NCI-H2107 treated with DMSO at 0.1 percent for 48 hours (cell line): ENCODE measurements at regions not wholly inside any gene's neighbourhood (a gene's known extent, or its start where the extent isn't known, plus 50 kb on each side); places are given as distances from the start of the nearest gene placed in this dataset.
"Not testable (repeated sequence)": the region's sequence is repeated elsewhere in the genome, so short reads cannot be mapped to it uniquely, and the experiment has no call there.

Source experiments
- DNase-seq: peaks from one replicate; lab custom pipeline; 2025; ENCODE audit not compliant: unreplicated experiment; lab: John Stamatoyannopoulos, UW

- DNase-seq, result no peak
Measured at GRCh38 chr7:112937651-112938415, 147.6 kb upstream of the TMEM168 start.

DNA sequence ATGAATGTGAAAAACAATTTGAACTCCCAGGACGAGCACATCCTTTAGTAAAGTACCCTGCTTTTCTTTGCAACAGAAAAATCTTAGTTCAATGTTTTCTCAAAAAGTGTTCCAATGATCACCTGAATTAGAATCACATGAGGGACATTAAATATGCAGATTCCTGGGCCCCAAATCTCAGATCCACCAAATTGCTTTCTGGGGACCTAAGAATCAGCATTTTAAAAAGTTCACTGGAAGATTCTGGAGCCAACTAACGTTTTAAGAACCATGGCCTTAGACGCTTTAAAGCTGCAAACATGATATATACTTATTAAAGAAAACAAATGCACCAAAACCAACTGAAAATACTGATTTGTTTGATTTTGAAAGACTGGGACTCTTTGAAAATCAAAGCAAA is 143.4 kb upstream of the TMEM168 start:
- no peak for DNase-seq

GRCh38 chr7:112930787-112931186 is 140.6 kb upstream of the TMEM168 start:
- DNase-seq, result no peak

DNA sequence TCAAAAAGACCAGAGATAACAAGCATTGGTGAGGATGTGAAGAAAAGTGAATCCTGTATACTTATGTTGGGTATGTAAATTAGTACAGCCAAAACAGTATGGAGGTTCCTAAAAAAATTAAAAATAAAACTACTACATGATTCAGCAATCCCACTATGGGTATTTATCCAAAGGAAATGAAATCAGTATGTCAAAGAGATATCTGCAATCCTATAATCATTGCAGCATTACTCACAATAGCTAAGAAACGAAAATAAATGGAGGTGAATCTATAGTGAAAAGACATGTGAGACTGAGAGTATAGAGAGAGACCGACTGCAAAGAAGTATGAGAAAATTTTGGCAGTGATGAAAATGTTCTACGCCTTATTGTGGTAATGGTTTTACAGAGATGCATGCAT is 139.2 kb upstream of the TMEM168 start:
- DNase-seq, result no peak

- DNase-seq, result no peak
Measured at GRCh38 chr7:112926018-112926417, 135.8 kb upstream of the TMEM168 start.

DNA sequence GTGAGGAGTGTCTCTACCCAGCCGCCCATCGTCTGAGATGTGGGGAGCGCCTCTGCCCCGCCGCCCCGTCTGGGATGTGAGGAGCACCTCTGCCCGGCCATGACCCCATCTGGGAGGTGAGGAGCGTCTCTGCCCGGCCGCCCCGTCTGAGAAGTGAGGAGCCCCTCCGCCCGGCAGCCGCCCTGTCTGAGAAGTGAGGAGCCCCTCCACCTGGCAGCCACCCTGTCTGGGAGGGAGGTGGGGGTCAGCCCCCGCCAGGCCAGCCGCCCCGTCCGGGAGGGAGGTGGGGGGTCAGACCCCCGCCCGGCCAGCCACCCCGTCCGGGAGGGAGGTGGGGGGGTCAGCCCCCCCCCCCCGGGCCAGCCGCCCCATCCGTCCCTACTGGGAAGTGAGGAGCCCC is 132.4 kb upstream of the TMEM168 start:
- not testable (repeated sequence) for DNase-seq

DNA sequence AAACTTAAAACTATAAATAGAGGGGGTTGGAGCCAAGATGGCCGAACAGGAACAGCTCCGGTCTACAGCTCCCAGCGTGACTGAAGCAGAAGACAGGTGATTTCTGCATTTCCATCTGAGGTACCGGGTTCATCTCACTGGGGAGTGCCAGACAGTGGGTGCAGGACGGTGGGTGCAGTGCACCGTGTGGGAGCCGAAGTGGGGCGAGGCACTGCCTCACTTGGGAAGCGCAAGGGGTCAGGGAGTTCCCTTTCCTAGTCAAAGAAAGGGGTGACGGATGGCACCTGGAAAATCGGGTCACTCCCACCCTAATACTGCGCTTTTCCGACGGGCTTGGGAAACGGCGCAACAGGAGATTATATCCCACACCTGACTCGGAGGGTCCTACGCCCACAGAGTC is 126.2 kb upstream of the TMEM168 start:
- DNase-seq, result not testable (repeated sequence)

GRCh38 chr7:112908086-112908485 is 117.9 kb upstream of the TMEM168 start:
- DNase-seq, result no peak

GRCh38 chr7:112907658-112908057 is 117.5 kb upstream of the TMEM168 start:
- DNase-seq, result no peak

GRCh38 chr7:112905950-112906349 is 115.8 kb upstream of the TMEM168 start:
- no peak for DNase-seq

GRCh38 chr7:112905413-112905812 is 115.2 kb upstream of the TMEM168 start:
- no peak for DNase-seq

DNA sequence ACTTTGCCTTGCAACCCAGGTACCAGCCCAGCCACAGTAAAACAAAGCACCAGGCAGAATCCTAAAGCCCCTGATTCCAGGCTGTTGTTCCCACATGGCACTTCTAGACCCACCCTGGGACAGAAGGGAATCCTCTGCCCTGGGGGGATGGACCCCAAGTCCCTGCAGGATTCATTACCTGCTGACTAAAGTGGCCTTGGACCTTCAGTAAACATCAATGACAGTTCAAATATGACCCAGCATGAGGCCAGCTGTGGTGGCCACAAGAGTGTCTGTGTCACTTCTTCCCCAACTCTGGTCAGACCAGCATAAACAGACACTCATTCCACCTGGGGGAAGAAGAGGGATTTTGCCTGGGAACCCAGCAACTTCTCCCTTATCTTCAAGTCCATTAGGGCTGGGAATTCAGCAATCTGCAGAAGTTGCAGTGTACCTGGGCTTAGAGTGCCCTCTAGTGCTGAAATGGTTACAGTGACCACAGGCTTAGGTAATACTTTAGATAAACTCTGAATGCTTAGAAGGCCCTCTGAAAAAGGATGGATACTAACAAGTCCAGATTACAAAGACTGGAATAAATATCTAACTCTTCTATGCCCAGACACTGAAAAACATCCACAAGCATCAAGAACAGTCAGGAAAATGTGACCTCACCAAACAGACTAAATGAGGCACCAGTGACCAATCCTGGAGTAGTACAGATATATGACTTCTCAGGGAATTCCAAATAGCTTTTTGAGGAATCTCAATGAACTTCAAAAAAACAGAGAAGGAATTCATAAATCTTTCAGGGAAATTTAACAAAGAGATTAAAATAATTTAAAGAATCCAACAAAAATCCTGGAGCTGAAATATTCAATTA is 108.5 kb upstream of the TMEM168 start:
- DNase-seq, result peak; percentile 51

GRCh38 chr7:112897839-112898431 is 107.7 kb upstream of the TMEM168 start:
- no peak for DNase-seq

GRCh38 chr7:112896026-112896601 is 105.9 kb upstream of the TMEM168 start:
- DNase-seq, result no peak

DNA sequence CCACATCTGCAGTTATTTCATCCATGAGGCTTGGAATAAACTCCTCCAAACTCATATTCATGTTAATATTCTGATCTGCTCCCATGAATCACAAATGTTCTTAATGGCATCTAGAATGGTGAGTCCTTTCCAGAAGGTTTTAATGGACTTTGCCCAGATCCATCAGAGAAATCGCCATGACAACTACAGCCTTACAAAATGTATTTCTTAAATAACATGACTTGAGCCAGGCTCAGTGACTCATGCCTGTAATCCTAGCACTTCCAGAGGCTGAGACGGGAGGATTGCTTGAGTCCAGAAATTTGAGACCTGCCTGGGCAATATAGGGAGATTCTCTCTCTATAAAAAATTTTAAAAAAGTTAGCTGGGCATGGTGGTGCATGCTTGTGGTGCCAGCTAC is 102.1 kb upstream of the TMEM168 start:
- no peak for DNase-seq

GRCh38 chr7:112891698-112892097 is 101.5 kb upstream of the TMEM168 start:
- DNase-seq, result no peak

DNA sequence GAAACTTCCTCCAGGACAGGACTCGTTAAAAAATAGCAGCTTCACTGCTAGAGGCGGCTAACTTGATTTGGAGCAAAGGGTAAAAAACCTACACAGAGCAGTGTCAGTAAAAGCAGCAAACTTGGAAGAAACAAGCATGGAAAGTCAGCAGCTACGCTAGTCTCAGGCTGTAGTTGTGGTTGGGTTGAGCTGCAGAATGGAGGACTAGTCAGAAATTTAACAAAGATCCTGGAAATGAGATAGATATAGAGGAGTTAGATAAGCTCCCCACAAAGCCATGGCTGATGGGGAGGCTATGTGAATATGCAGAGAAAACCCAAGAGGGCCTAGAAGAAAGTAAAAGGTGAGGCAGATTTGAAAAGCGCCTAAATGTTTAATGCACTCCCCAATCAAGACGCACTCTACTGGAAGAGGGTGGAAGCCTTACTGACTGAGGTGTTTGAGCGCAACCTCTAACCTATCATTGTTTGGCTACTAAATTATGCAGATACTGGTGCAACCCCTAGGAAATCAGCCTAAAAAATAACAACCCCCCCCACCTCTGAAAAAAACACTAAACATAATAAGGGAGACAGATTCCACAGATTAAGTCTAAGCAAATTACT is 99.7 kb upstream of the TMEM168 start:
- DNase-seq, result no peak

GRCh38 chr7:112889268-112889667 is 99.1 kb upstream of the TMEM168 start:
- no peak for DNase-seq

- DNase-seq, result no peak
Measured at GRCh38 chr7:112888781-112889180, 98.6 kb upstream of the TMEM168 start.

DNA sequence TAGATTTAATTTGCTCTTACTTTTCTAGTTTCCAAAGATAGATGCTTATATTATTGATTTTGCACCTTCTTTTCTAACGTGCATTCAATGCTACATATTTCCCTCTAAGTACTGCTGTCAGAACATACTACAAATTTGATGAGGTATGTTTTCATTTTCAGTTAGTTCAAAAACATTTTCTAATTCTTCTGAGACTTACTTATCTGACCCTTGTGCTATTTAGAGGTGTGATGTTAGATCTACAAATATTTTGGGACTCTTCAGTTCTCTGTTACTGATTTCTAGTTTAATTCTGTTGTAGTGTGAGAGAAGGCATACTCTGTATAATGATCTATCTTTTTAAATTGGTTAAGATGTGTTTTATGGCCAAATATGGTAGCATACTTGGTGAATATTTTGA is 97.8 kb upstream of the TMEM168 start:
- DNase-seq, result no peak

GRCh38 chr7:112887337-112887736 is 97.1 kb upstream of the TMEM168 start:
- no peak for DNase-seq
